HepG2 (cell line): ENCODE measurements at regions not wholly inside any gene's neighbourhood (a gene's known extent, or its start where the extent isn't known, plus 50 kb on each side); places are given as distances from the start of the nearest gene placed in this dataset.

Experiments
- ARHGAP35 ChIP-seq: sonication (generic); formaldehyde crosslinking; IDR thresholded peaks from 2 replicates; pipeline ENCODE4 v1.9.0; 2022; ENCODE audit warnings: mild to moderate bottlenecking, inconsistent platforms, moderate library complexity, missing genetic modification reagents, borderline replicate concordance
- CCAR2 ChIP-seq: fragments of 200-400 bp; formaldehyde crosslinking; optimal IDR thresholded peaks from 2 replicates; pipeline ENCODE3; 2018; ENCODE audit warnings: low read depth, mild to moderate bottlenecking, low read length, moderate library complexity
- DRAP1 ChIP-seq: IDR thresholded peaks from 2 replicates; pipeline ENCODE4 v1.6.1; 2016; ENCODE audit warnings: missing genetic modification reagents, missing compliant biosample characterization
- ELF4 ChIP-seq: sonication (generic); formaldehyde crosslinking; IDR thresholded peaks from 2 replicates; pipeline ENCODE4 v1.5.0; 2020; ENCODE audit warnings: missing genetic modification reagents, mild to moderate bottlenecking, moderate library complexity, borderline replicate concordance
- FOXA3 ChIP-seq: IDR thresholded peaks from 2 replicates; pipeline ENCODE4 v1.6.1; 2016; ENCODE audit warnings: missing genetic modification reagents, missing compliant biosample characterization
- FOXC1 ChIP-seq: sonication (generic); formaldehyde crosslinking; IDR thresholded peaks from 2 replicates; pipeline ENCODE4 v1.8.0; 2022; ENCODE audit warnings: mild to moderate bottlenecking, missing genetic modification reagents, borderline replicate concordance
- KAT7 ChIP-seq: IDR thresholded peaks from 2 replicates; pipeline ENCODE4 v1.6.1; 2018; ENCODE audit warnings: borderline replicate concordance, missing compliant biosample characterization
- KLF6 ChIP-seq: IDR thresholded peaks from 2 replicates; pipeline ENCODE4 v1.8.0; 2016; ENCODE audit warnings: missing biosample characterization, missing genetic modification reagents
- MAZ ChIP-seq, 2 experiments: sonication (generic) in 1 of 2; formaldehyde crosslinking in 1 of 2; IDR thresholded peaks; 2 replicates each; pipeline versions ENCODE4 v1.5.0 to v1.6.1; 2012 to 2020; ENCODE audit warnings: low read depth in 2 of 2, mild to moderate bottlenecking in 2 of 2, borderline replicate concordance in 1 of 2, improper control_type of control experiment in 1 of 2, low read length in 1 of 2, missing genetic modification reagents in 1 of 2, moderate library complexity in 1 of 2
- MEF2D ChIP-seq: sonication (generic); formaldehyde crosslinking; IDR thresholded peaks from 2 replicates; pipeline ENCODE4 v1.5.1; 2020; ENCODE audit warnings: mild to moderate bottlenecking, missing genetic modification reagents
- NKX3-1 ChIP-seq: sonication (generic); formaldehyde crosslinking; IDR thresholded peaks from 2 replicates; pipeline ENCODE4 v1.5.0; 2020; ENCODE audit warnings: missing genetic modification reagents
- PAF1 ChIP-seq: IDR thresholded peaks from 2 replicates; pipeline ENCODE4 v1.6.1; 2016; ENCODE audit warnings: missing genetic modification reagents, missing compliant biosample characterization
- PCBP1 ChIP-seq: fragments of 200-400 bp; formaldehyde crosslinking; IDR thresholded peaks from 2 replicates; pipeline ENCODE4 v1.6.1; 2017; ENCODE audit warnings: mild to moderate bottlenecking, low read depth, low read length, borderline replicate concordance
- PRDM4 ChIP-seq: sonication (generic); formaldehyde crosslinking; IDR thresholded peaks from 2 replicates; pipeline ENCODE4 v1.9.0; 2021; ENCODE audit warnings: missing genetic modification reagents, borderline replicate concordance
- TEF ChIP-seq: sonication (generic); formaldehyde crosslinking; IDR thresholded peaks from 2 replicates; pipeline ENCODE4 v1.5.0; 2020; ENCODE audit warnings: missing genetic modification reagents
- TMF1 ChIP-seq: sonication (generic); formaldehyde crosslinking; IDR thresholded peaks from 2 replicates; pipeline ENCODE4 v1.8.1; 2022; ENCODE audit warnings: low read depth, missing genetic modification reagents
- TRIM24 ChIP-seq: sonication (generic); formaldehyde crosslinking; IDR thresholded peaks from 2 replicates; pipeline ENCODE4 v1.8.0; 2022; ENCODE audit warnings: mild to moderate bottlenecking, missing genetic modification reagents
- ZNF337 ChIP-seq: sonication (generic); formaldehyde crosslinking; IDR thresholded peaks from 2 replicates; pipeline ENCODE4 v1.5.1; 2020; ENCODE audit warnings: missing genetic modification reagents, low read depth, mild to moderate bottlenecking, borderline replicate concordance
- ZNF616 ChIP-seq: sonication (generic); formaldehyde crosslinking; IDR thresholded peaks from 2 replicates; pipeline ENCODE4 v1.5.0; 2020; ENCODE audit warnings: low read depth, mild to moderate bottlenecking, missing genetic modification reagents
- ZNF724P ChIP-seq: sonication (generic); formaldehyde crosslinking; IDR thresholded peaks from 2 replicates; pipeline ENCODE4 v1.8.0; 2022; ENCODE audit warnings: missing genetic modification reagents, borderline replicate concordance
- ZNF761 ChIP-seq: sonication (generic); formaldehyde crosslinking; conservative IDR thresholded peaks from 2 replicates; pipeline ENCODE4 v1.4.0; 2020; ENCODE audit warnings: mild to moderate bottlenecking, missing genetic modification reagents
- ZNF816 ChIP-seq: sonication (generic); formaldehyde crosslinking; IDR thresholded peaks from 2 replicates; pipeline ENCODE4 v1.8.0; 2022; ENCODE audit warnings: missing genetic modification reagents, mild to moderate bottlenecking, borderline replicate concordance
- ZNF839 ChIP-seq: sonication (generic); formaldehyde crosslinking; IDR thresholded peaks from 2 replicates; pipeline ENCODE4 v1.4.0; 2020; ENCODE audit warnings: missing genetic modification reagents, mild to moderate bottlenecking, borderline replicate concordance
- TF ChIP-seq, protein P1 (sequence below): sonication (generic); formaldehyde crosslinking; IDR thresholded peaks from 2 replicates; pipeline ENCODE4 v1.5.0; 2020; ENCODE audit warnings: missing genetic modification reagents

DNA sequence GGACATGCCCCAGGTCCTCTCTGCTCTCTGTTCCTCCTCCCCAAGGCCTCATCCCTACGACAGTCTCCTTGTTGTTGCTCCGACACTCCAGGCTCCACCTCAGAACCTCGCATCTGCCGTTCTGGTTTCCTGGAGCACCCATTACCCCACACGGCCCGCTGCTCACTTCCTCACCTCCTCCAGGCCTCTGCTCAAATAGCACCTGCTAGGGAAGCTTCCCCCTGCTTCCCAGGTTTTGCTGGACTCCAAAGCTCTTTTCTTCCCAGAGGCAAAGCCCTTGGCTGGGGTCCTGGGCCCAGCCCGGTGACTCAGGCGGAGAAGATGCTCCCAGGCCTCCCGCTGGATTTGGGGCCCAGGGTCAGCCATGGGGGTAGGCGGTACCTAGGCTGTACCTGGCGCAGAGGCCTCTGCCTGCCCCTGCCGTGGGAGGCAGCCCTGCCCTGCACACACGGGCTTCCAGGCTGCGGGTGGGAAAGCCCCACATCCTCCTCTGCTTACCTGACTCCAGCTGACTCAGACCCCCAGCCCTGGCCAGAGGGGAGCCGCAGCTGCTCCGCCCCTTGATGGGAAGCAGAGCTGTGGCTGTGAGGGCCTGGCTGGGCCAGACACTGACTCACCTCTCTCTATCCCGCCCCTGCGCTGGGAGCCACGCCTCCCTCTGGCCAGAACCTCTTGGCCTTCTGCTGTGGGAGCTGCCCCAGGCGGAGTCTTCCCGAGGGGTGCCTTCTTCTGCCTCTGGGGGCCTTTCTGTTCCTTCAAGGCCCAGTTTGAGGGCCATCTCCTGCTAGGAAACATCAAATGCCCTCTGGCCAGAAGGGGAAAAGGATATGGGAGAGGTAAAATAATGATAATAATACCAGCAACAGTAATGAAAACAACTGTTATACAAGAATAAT, 130.5 kb downstream of the CEBPB start (continued):
- TF ChIP-seq FOXC1 (peak; percentile 68; the same call in 1 of the 2 replicates), KAT7 (no peak; the same call in 1 of the 2 replicates), ZNF337 (CRISPR knock-in tag) (peak; percentile 96), ARHGAP35 (0 out of 2 replicates have a peak, but pooled peaks have one; percentile 54), ELF4 (CRISPR knock-in tag) (no peak), CCAR2 (no peak), KLF6 (CRISPR knock-in tag) (0 out of 2 replicates have a peak, but pooled peaks have one; percentile 66), ZNF761 (CRISPR knock-in tag) (peak; percentile 94), PAF1 (CRISPR knock-in tag) (no peak), PCBP1 (peak; percentile 86; the same call in 1 of the 2 replicates), ZNF839 (CRISPR knock-in tag) (peak; percentile 77), FOXA3 (CRISPR knock-in tag) (peak; percentile 72), MAZ (IDR thresholded peaks at IDR 0.05; ENCODE audit: borderline replicate concordance, low read depth, low read length) (no peak; the same call in 1 of the 2 replicates), MAZ (CRISPR knock-in tag; IDR thresholded peaks at IDR 0.05; ENCODE audit: low read depth) (0 out of 2 replicates have a peak, but pooled peaks have one; percentile 26), MEF2D (CRISPR knock-in tag) (peak; percentile 93), TEF (CRISPR knock-in tag) (no peak), ZNF816 (CRISPR knock-in tag) (peak; percentile 64; the same call in 1 of the 2 replicates), NKX3-1 (CRISPR knock-in tag) (peak; percentile 56; the same call in 1 of the 2 replicates), TMF1 (CRISPR knock-in tag) (peak; percentile 91), ZNF616 (no peak), ZNF724P (CRISPR knock-in tag) (no peak; the same call in 1 of the 2 replicates), TRIM24 (CRISPR knock-in tag) (no peak), DRAP1 (CRISPR knock-in tag) (peak; percentile 78), PRDM4 (CRISPR knock-in tag) (0 out of 2 replicates have a peak, but pooled peaks have one; percentile 27)
- TF ChIP-seq, protein P1, sequence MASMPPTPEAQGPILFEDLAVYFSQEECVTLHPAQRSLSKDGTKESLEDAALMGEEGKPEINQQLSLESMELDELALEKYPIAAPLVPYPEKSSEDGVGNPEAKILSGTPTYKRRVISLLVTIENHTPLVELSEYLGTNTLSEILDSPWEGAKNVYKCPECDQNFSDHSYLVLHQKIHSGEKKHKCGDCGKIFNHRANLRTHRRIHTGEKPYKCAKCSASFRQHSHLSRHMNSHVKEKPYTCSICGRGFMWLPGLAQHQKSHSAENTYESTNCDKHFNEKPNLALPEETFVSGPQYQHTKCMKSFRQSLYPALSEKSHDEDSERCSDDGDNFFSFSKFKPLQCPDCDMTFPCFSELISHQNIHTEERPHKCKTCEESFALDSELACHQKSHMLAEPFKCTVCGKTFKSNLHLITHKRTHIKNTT: no peak
